Activated T-helper 1 cell treated with Interleukin-2 at 50 U/mL for 16 hours (primary cell): ENCODE measurements at regions not wholly inside any gene's neighbourhood (a gene's known extent, or its start where the extent isn't known, plus 50 kb on each side); places are given as distances from the start of the nearest gene placed in this dataset.

ENCODE experiments used
- DNase-seq: peaks from one replicate; pipeline ENCODE4 v3.0.0-alpha.2; 2020; ENCODE audit warnings: low read depth

DNA sequence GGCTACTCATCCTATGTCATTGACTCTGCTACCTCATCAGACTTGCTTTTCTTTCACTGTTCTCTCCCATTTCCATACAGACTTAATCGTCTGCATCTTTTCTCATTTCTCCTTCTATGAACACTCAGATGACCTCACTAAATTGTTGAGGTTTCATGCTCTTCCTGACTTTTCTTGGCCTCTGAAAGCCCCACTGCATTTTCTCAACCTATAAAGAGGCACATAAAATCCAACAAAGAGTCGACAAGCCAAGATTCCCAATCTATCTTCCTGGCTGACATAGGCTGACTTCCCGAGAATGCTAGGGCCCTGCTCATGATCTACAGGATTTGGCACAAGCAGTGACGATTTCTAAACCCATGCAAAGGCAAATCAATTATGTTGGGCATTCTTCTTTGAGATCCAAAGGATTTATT lies 280.8 kb upstream of the DPYD start:
- no peak for DNase-seq

DNA sequence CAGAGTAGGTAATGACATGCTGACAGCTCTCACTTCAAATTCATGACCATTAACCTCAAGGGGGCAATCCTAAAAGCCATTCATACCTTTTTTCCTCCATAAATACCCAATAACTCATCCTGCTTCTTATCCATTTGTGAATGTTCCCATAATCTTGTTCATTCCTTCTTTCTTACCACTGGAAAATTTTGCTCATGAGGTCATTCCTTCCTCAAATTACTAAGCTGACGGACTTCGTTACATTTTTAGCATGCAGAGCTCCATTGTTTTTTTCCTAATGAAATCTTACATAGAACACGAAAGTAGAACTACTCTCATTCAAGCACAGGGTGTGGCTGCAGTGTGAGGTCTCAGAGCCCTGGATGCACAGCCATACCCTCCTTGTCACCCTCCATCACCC lies 276.5 kb upstream of the DPYD start:
- DNase-seq: no peak

DNA sequence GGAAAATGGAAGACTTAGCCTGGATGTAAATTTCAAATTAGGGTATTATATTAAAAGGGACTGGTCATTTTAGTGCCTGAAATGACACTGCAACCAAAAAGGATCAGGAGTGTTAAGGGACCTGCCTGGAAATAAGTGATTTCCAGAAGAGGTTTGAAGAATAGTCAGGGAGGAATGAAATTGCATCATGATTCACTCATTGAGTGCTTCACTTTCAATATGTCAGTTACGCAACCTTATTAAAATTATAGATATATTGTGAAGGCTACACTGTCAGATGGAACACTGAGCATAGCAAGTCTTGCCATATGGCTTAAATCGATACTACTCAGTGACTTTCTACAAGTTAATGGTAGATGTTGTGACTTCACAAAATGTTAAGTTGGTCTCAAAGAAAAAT lies 275.2 kb upstream of the DPYD start:
- no peak for DNase-seq

DNA sequence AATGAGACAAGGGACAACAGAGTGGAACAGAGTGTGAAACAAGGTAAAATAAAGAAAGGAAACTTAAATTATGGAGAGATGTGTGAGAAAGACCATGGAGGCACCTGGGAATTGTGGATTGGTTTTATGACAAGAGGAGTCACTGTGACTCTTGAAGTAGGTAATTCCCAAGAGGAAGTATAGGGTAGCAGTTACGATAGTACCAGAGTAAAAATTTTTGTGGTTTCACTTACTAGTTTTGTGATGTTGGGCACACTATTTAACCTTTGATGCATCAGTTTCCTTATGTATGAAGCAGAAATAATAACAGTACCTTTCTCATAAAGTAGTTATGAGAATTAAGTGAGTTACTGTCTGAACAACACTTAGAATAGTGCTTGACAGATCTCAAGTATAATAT lies 267.9 kb upstream of the DPYD start:
- no peak for DNase-seq

DNA sequence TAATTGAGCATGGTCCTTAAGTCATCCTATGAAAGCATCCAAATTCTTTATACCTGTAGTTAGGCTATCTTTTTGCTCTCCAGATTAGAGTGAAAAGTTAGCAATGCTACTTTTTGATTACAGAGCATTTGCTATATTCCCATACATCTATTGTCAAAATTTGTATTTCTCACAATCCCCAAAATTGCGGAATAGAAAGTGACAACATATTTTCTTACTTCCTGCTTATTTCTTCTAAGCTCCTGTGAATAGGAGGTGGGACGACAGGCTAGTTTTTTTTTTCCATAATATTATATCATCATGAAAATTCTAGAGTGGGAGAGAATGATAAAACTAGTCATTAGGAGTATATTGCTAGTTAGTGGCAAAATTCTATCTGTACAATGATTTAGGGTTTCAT lies 264.0 kb upstream of the DPYD start:
- no peak for DNase-seq

DNA sequence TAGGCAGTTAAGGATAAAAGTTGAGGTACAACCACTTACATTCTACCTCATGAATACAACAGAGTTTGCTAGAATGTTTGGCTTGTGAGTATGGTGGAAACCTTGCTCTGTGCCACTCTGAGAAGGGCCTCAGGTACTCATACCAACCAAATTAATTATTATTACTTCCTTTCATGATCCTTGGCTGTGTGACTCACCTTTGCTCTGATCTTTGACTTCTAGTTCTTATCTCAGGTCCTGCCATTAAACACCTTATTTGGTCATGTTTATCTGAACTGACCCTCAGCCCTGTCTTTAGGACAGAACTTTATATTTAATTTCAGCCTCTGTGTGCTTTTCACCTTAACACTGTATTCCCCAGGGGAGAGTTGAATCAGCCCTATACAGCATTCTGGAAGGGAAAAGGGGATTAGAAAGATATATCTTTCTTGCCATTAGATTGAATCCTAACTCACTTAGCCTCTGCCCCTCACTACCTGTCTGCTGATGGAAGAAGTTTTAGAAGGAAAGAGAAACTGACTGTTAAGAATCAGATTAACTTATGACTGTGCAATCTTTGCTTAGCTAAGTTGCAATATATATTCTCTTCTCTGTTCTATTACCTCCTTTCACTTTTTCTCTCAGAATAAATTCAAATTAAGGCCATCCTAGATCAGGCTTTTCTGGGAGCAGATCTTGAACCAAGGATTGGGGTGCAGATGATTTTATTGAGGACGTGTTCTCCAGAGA lies 260.4 kb upstream of the DPYD start:
- DNase-seq: no peak

DNA sequence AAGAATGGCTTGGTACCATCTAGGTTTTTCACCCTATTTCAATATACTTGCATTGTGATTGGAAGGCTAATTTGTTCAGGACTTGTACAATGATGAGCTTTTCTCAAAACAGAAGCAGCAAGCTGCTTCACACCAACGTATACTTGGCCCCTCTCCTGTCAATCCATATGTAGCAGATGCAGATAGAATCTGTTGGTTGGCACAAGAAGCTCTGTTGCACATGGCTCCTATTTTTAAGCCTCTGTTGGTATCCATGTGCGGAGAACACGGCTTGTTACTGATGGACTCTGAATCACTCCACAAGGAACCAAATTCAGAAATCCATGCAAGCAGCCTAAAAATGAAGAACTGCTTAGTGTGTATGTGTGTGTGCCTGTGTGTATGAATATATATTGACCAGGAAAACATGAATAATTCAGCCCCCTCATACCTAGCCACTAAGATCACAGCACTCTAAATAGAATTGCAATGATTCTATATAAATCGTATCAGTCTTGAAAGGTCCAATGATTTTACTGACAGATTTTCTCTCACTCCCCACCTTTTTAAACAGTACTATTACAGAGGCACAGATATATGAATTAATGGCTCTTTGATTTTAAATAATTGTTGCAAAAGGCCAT lies 258.4 kb upstream of the DPYD start:
- no peak for DNase-seq

DNA sequence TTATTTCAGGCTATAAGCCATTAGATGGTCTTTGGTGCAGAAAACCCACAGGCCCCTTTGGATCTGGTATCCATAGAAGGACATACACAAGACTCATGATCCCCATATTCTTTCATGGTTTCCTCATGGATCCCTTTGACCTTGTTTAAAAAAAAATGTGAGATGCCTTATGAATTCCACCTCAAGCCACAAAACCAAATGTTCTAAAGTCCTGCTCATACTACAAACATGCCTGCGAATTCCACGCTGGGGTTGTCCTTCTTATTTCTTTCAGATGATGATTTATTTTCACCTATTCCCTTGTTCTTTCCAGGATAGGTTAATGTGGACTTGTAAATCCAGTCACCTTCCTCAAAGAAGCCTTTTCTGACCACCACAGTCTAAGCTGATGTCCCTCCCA lies 256.9 kb upstream of the DPYD start:
- no peak for DNase-seq

DNA sequence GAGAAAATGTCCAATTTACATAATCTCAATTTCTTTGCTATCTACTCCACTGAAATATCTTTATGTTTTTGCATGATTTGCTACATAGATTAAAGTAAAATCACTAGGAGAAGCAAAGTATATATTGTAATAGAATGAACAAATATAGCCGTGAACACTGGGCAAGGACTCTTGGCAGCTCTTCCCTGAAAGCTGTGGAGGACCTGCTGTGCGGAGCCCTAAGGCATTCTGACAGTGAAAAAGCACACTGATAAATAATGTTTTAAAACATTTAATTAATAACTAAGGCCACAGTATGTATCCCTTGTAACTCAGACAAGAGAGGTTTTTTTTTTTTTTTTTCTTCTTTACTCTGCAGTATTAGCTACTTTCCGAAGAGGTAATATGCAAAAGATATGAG lies 256.1 kb upstream of the DPYD start:
- no peak for DNase-seq

DNA sequence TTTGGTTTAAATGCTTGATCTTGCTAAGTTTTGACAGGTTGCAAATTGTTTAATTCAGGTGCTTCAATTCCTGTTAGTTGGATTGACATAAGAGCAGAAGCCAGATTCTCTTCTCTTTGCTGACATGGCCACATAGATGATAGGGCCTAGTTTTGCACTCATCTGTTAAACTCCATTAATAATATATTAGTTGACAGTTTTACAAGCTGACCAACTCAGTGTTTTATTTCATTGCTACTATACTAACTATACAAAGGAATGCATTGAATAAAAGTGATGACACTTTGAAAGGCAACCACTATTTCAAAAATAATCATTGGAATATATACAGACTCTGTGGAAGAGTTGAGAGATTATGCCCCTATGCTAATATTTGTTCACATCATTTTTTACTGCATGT lies 255.6 kb upstream of the DPYD start:
- no peak for DNase-seq

DNA sequence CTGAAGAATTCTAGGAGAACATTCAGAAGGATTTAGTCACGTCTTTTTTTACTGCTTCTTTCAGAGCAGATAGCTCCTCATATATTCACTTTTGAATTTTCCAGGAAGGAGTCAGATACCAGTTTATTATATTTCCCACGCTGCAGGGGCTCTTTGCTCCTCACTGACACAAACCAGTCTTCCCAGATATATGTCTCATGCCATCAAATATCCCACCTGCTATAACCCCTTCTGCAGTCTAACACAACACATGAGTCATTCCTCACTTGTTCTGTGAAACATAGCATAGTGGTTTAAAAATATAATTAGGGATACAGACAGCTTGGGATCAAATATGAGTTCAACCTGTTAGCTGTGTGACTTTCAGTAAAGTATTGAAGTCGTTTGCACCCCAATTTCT lies 251.7 kb upstream of the DPYD start:
- no peak for DNase-seq

DNA sequence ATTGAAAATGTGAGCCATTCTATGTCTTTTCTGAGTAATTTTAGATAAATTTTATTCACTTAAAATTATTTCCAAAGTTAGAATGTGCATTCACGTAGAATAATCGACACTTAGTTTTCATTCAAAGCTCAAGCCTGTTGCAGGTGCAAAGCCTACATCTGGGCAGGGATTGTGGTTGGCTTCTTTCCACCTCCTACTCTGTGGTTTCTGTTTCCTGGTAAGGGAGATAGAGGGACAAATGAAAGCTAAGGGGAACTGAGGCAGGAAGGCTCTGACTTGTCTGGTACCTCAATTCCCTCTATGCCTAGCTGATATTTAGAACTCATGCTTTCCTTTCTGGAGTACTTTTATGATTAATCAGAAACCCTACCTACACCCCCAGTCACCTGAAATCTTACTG lies 251.2 kb upstream of the DPYD start:
- DNase-seq: no peak

DNA sequence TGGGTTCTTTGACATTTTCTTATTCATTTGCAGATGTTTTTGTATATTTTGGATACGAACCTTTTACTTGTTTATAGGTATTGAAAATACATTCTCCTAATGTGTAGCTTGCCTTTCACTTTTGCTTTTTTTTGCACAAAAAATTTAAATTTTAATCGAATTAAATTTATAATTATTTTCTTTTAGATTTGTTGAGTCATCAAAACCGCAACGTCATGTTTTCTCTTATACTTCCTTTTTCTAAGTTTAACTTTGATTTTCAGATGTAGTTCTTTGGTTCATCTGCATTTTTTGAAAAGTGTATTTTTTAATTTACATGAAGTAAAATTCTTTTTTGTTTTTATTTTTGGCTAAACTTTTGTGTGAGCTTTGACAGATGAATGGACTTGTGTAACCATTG lies 243.7 kb upstream of the DPYD start:
- no peak for DNase-seq

DNA sequence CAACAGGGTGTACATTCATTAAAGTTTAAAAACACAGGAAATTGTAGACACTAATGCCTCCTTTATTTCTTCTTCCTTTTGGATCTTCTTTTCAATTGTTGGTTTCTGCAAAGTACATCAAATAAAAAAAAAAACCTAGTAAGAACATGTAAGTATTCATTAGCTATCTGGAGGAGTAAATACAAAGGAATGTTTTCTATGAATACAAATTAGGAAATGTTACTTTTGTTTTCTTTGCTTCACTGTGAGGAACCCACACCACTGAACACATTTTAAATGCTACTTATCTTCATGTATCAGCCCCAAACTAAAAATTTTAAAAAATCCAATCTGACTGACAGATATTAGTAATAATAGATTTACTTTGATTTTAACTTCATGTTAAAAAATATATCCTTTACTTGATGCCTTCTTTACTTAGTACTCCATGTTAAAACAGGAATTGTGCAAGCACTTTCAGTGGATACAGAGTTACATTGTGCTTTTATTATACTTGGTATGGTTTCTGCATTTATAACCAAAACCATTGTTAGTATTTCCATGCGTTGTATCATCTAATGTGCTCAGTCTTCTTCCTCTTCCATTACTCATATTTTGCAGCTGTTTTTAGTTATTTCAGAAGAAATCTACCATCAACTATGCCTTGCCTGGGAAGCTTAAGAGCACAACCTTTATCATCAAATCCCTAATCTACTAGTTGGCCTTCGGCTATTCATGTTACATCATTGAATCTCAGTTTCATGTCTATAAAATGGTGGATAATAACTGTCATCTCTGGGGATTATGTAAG lies 236.9 kb upstream of the DPYD start:
- DNase-seq: no peak

DNA sequence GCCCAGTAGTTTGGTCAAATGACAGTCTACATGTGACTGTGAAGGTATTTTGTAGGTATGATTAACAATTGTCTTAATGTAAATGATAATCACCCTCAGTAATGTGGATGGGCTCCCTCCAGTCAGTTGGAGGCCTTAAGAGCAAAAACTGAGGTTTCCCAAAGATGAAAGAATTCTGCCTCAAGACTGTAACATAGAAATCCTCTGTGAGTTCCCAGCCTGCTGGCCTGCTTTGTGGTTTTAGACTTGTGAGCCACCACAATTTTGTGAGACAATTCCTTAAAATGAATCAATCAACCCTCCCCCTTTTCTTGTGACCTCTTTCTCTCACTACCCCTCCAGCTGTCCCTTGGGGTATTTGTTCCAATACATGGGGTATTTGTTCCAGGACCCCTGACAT lies 226.4 kb upstream of the DPYD start:
- no peak for DNase-seq

DNA sequence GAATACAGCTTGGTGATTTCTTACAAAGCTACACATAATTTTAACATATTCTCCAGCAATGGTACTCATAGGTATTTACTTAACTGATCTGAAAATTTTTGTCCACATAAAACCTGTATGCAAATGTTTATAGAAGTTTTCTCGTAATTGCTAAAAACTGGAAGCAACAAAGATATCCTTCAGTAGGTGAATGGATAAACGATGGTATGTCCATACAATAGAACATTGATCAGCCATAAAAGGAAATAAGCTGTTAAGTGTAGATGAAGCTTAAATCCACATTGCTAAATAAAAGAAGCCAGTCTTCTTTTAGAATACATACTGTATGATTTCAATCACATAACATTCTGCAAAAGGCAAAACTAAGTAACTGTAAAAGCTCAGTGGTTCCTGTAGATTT lies 224.8 kb upstream of the DPYD start:
- no peak for DNase-seq

DNA sequence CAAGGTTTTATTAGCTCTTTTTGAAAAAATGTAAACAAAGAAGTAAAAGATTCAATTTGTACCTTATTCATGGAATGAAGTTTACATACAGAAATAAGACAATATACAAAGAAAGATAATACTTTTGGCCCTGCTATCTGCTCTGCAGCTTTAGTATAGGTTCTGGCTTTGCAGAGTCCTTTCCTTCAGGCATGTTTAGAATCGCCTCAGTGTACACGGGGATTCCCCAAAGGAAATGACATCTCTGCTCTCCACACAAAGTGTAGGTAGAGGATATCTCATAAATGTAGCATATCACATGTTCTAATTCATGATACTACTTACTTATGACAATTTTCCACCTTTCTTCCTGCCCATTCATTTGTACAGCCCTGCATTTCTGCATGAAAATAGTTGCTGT lies 222.6 kb upstream of the DPYD start:
- DNase-seq: no peak

DNA sequence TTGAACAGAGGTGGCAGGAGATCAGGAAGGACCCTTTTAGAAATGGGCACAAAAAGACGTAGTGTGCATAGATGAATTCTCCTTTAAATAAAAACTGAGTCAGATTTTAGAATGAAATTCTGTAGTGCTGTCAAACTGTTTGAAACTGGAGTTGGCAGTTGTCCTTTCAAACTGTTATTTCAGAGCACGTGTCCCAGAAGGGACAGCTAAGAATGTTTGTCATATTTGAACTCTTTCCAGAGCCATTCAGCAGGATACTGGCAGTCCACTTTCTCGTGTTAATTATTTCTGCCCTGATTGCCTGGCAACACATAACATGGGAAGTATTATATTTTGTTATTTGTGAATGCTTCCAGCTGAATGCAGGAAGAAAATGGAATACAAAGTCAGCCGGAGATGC lies 212.3 kb upstream of the DPYD start:
- DNase-seq: no peak

DNA sequence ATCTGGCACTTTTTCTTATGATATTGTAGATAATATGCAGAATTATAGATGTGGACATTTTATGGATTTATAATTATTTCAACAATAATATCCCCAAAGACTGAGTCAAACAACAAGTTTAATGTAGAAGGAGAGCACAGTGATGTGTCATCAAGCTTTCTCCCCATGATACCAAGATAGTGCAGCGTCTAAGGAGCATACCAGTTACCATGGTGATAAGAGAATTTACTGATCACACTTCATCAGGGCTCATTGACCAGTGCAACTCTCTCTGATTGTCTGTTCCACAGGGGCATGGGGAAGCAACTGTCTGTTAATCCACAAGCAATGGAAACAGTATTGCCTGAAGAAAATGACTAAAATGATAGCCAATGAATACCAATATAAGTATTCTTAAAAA lies 209.6 kb upstream of the DPYD start:
- no peak for DNase-seq

DNA sequence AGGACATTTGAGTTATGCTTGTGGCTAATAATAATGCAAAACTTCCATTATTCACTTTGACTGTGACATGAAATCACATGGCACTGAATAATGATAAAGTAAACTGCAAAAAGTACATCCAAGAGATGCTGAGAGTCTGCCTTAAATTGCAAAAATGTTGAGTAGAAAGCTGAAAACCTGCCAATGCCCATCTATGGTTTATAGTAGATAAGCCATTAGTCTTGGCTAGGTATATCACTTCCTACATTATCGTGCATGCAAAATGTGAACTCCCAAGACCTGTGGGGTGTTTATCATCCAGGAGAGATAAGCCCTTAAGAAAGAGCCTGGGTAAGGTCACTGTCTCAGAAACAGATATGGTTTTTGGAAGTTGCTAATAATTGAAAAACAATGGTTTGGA lies 208.7 kb upstream of the DPYD start:
- DNase-seq: no peak

DNA sequence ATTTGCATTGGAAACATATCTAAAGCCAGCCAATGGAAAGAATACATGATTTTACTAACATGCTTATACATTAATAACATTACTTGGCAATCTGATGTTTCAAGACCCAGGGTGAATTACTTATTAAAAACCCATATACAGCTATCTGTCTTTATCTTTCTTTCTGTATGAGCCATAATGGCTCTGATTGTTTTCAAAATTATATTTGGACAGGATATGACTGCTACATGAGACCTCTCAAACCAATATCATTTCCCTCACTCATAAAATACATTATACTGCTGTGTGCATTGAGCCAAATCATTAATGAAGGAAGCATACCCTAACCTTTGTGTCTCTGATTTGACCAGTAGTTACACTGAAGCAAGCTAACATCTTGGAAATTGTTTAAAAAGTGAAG lies 205.9 kb upstream of the DPYD start:
- no peak for DNase-seq

DNA sequence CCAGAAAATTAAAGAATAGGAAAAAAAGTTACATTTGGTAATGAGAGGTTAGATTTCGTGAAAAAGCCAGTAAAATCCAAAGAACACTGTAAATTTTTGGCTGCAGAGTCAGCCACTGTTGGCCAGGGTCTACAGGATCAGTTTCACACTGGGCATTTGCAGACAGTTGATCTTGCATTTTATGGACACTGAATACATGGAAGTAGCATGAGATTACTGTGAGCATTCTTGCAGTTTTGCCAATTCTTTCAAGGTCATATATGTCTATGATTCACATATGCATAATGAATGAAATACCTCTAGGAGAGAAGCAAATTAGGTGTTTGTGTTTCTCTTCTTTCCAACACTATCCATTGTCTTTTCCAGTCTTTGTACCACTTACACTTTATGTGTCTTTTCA lies 200.8 kb upstream of the DPYD start:
- DNase-seq: no peak

DNA sequence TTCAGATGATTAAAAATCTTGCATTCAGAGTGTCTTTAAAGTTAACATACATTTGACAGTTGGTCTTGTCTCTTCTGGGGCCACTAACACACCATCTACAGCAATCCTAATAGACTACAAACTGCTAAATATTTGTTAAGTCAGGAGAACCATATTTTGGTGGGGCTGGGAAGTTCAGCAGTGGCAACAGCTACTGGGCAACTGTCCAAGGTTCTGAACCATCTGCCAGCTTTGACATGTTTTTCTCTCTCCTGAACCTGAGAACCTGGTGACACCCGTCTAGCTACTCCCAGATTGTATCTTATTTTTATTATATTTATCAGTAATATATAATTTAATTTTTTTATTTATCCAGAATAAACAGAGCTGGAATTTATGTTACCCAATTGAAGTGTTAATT lies 199.0 kb upstream of the DPYD start:
- no peak for DNase-seq

DNA sequence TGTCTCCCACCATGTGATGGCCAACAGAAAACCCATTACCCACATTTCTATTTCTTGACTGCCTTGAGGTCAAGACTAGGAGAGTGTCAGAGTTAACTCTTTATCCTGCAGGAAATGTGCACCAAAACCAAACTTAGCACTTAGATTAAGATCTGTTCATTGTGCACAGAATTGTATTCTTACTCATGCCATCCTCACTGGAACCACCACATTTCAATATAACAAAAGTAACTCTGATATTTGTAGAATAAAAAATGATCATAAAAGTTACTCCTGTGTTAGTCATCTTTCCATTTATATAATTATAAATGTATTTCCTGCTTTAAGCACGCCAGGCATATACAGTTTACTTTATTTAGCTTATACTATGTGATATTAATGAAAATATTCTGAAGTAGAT lies 193.0 kb upstream of the DPYD start:
- no peak for DNase-seq
